OCI-LY7 (cell line): ENCODE measurements at regions not wholly inside any gene's neighbourhood (a gene's known extent, or its start where the extent isn't known, plus 50 kb on each side); places are given as distances from the start of the nearest gene placed in this dataset.

Experiments used
- CTCF ChIP-seq: fragments of 200-600 bp; sonication (generic); conservative IDR thresholded peaks from 2 replicates; pipeline ENCODE4 v1.5.1; 2014; ENCODE audit warnings: mild to moderate bottlenecking, antibody characterized with exemption, low read length, moderate library complexity, mixed read lengths
- EZH2phosphoT487 ChIP-seq: fragments of 200-600 bp; sonication (generic); IDR thresholded peaks from 2 replicates; pipeline ENCODE4 v1.6.1; 2018; ENCODE audit warnings: low read depth, borderline replicate concordance, mild to moderate bottlenecking, mixed run types, antibody characterized with exemption, low read length, moderate library complexity, mixed read lengths

- no peak for TF ChIP-seq CTCF
- TF ChIP-seq EZH2phosphoT487 = no peak
These were observed 831.2 kb upstream of the CDH2 start for GRCh38 chr18:29007986-29008654.
